ENCODE measurements at regions not wholly inside any gene's neighbourhood (a gene's known extent, or its start where the extent isn't known, plus 50 kb on each side); places are given as distances from the start of the nearest gene placed in this dataset.

GRCh38 chr13:63546524-63546923 lies 2130.9 kb upstream of the PCDH20 start:
- no peak for TF ChIP-seq CTCF (IDR thresholded peaks at IDR 0.05)
- TF ChIP-seq POLR2A (IDR thresholded peaks at IDR 0.05): no peak
